ENCODE measurements at regions not wholly inside any gene's neighbourhood (a gene's known extent, or its start where the extent isn't known, plus 50 kb on each side); places are given as distances from the start of the nearest gene placed in this dataset.

DNA sequence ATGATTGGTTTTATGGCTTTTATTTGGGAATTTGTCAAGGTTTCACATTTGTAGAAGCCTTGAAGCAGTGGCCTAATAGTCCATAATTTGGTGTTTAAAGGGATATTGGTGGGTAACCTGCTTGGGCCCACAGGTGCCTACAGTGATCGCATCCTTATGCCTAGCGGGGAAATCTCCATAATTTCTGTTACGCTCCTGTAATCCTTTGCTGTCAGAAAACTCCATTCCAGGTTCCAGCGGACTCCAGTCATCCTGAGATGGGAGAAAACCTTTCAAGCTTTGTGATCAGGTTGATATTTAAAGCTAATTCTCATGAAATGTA lies 257.0 kb upstream of the JADE1 start:
- Histone ChIP-seq H3K27ac (ENCODE audit: low read length) (peak overlapping the region; percentile 62; the same call in 1 of the 2 replicates), H3K27me3 (ENCODE audit: control insufficient read depth, insufficient read depth, low read length) (no peaks in the 10 kb centered on the region), H3K4me3 (ENCODE audit: low read depth in 2 of 2, low read length in 2 of 2) (peak overlapping the region; percentile 51 to 76), H3K4me1 (ENCODE audit: control insufficient read depth, insufficient read depth, low read length) (peaks cover 8% of the 10 kb centered on the region), H3K36me3 (ENCODE audit: control insufficient read depth, insufficient read depth, low read length) (no peaks in the 10 kb centered on the region), H3K9me3 (ENCODE audit: control insufficient read depth, insufficient read depth, low read depth, low read length) (no peaks in the 10 kb centered on the region)
- ChIA-PET POLR2A (no interaction called here), CTCF (interaction anchor here (0.6 kb wide), 1 partner anchor 98 kb away, joined by 4 read pairs; no protein-coding TSS in a partner anchor)
- DNase-seq (ENCODE audit: low read depth, low spot score) (no peak), ATAC-seq (peak; percentile 43)
- in situ Hi-C loops (cut with HindIII; ENCODE audit: low pct_unique_long_range_greater_than_20kb, low sequenced_read_pairs) (no loop called here), intact Hi-C loops (cut with micrococcal nuclease; ENCODE audit: unreplicated experiment) (loop anchor here (5.0 kb wide), 1 partner anchor 100 kb away; no protein-coding TSS in a partner anchor)
- TF ChIP-seq POLR2AphosphoS5 (IDR thresholded peaks at IDR 0.05; ENCODE audit: low read depth, low read length) (no peak), TCF7L2 (IDR thresholded peaks at IDR 0.05; ENCODE audit: low read depth, low read length) (no peak)
- TF ChIP-seq, protein P1, sequence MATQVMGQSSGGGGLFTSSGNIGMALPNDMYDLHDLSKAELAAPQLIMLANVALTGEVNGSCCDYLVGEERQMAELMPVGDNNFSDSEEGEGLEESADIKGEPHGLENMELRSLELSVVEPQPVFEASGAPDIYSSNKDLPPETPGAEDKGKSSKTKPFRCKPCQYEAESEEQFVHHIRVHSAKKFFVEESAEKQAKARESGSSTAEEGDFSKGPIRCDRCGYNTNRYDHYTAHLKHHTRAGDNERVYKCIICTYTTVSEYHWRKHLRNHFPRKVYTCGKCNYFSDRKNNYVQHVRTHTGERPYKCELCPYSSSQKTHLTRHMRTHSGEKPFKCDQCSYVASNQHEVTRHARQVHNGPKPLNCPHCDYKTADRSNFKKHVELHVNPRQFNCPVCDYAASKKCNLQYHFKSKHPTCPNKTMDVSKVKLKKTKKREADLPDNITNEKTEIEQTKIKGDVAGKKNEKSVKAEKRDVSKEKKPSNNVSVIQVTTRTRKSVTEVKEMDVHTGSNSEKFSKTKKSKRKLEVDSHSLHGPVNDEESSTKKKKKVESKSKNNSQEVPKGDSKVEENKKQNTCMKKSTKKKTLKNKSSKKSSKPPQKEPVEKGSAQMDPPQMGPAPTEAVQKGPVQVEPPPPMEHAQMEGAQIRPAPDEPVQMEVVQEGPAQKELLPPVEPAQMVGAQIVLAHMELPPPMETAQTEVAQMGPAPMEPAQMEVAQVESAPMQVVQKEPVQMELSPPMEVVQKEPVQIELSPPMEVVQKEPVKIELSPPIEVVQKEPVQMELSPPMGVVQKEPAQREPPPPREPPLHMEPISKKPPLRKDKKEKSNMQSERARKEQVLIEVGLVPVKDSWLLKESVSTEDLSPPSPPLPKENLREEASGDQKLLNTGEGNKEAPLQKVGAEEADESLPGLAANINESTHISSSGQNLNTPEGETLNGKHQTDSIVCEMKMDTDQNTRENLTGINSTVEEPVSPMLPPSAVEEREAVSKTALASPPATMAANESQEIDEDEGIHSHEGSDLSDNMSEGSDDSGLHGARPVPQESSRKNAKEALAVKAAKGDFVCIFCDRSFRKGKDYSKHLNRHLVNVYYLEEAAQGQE (IDR thresholded peaks at IDR 0.05; ENCODE audit: insufficient read depth in 1 of 2, low read depth in 2 of 2, low read length in 1 of 2): no peak
- TF ChIP-seq, protein P2, sequence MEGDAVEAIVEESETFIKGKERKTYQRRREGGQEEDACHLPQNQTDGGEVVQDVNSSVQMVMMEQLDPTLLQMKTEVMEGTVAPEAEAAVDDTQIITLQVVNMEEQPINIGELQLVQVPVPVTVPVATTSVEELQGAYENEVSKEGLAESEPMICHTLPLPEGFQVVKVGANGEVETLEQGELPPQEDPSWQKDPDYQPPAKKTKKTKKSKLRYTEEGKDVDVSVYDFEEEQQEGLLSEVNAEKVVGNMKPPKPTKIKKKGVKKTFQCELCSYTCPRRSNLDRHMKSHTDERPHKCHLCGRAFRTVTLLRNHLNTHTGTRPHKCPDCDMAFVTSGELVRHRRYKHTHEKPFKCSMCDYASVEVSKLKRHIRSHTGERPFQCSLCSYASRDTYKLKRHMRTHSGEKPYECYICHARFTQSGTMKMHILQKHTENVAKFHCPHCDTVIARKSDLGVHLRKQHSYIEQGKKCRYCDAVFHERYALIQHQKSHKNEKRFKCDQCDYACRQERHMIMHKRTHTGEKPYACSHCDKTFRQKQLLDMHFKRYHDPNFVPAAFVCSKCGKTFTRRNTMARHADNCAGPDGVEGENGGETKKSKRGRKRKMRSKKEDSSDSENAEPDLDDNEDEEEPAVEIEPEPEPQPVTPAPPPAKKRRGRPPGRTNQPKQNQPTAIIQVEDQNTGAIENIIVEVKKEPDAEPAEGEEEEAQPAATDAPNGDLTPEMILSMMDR (IDR thresholded peaks at IDR 0.05): no peak
- no TSS peak for BruUV-seq (replicated peaks)

DNA sequence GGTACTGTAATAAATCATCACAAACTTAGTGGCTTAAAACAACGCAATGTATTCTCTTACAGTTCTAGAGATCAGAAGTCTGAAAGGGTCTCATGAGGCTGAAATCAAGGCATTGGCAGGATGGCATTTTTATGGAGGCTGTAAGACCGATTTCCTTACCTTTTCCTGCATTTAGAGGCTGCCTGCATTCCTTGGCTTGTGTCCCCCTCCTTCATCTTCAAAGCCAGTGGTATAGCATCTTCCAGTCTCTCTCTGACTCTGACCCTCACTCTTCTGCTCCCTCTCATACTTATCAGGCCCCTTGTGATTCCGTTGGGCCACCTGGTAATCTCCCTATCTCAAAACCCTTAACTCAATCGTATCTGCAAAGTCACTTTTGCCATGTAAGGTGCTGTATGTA lies 258.2 kb upstream of the JADE1 start:
- no TSS peak for BruUV-seq (replicated peaks)
- CTCF ChIA-PET: no interaction called here
- in situ Hi-C loops (cut with HindIII; ENCODE audit: low pct_unique_long_range_greater_than_20kb, low sequenced_read_pairs) (no loop called here), intact Hi-C loops (cut with micrococcal nuclease; ENCODE audit: unreplicated experiment) (loop anchor here (5.0 kb wide), 1 partner anchor 99 kb away; no protein-coding TSS in a partner anchor)
- Histone ChIP-seq H3K4me3 (ENCODE audit: low read depth in 2 of 2, low read length in 2 of 2) (no peak overlapping the region), H3K4me1 (ENCODE audit: control insufficient read depth, insufficient read depth, low read length) (peaks cover 8% of the 10 kb centered on the region), H3K9me3 (ENCODE audit: control insufficient read depth, insufficient read depth, low read depth, low read length) (no peaks in the 10 kb centered on the region), H3K36me3 (ENCODE audit: control insufficient read depth, insufficient read depth, low read length) (no peaks in the 10 kb centered on the region), H3K27ac (ENCODE audit: low read length) (no peak overlapping the region), H3K27me3 (ENCODE audit: control insufficient read depth, insufficient read depth, low read length) (no peaks in the 10 kb centered on the region)
- POLR2A ChIA-PET: no interaction called here
- DNase-seq (ENCODE audit: low read depth, low spot score) (no peak), ATAC-seq (no peak)
- TF ChIP-seq POLR2AphosphoS5 (IDR thresholded peaks at IDR 0.05; ENCODE audit: low read depth, low read length): no peak
- TF ChIP-seq SIN3A (IDR thresholded peaks at IDR 0.05; ENCODE audit: borderline replicate concordance, insufficient read depth, low read depth, low read length): no peak
- TF ChIP-seq, protein P2 (IDR thresholded peaks at IDR 0.05): no peak
- TF ChIP-seq, protein P1 (IDR thresholded peaks at IDR 0.05; ENCODE audit: insufficient read depth in 1 of 2, low read depth in 2 of 2, low read length in 1 of 2): no peak
- no peak for TF ChIP-seq TCF7L2 (IDR thresholded peaks at IDR 0.05; ENCODE audit: low read depth, low read length)
